T-helper 2 cell (primary cell): ENCODE measurements at regions not wholly inside any gene's neighbourhood (a gene's known extent, or its start where the extent isn't known, plus 50 kb on each side); places are given as distances from the start of the nearest gene placed in this dataset.

Experiments
- DNase-seq, 5 experiments: peaks; one replicate each; pipeline versions ENCODE4 v3.0.0 to v3.0.0-alpha.2; 2012 to 2022

- DNase-seq, result no peak
Observed at GRCh38 chr10:131760416-131761166, 140.2 kb upstream of the PPP2R2D start.

DNA sequence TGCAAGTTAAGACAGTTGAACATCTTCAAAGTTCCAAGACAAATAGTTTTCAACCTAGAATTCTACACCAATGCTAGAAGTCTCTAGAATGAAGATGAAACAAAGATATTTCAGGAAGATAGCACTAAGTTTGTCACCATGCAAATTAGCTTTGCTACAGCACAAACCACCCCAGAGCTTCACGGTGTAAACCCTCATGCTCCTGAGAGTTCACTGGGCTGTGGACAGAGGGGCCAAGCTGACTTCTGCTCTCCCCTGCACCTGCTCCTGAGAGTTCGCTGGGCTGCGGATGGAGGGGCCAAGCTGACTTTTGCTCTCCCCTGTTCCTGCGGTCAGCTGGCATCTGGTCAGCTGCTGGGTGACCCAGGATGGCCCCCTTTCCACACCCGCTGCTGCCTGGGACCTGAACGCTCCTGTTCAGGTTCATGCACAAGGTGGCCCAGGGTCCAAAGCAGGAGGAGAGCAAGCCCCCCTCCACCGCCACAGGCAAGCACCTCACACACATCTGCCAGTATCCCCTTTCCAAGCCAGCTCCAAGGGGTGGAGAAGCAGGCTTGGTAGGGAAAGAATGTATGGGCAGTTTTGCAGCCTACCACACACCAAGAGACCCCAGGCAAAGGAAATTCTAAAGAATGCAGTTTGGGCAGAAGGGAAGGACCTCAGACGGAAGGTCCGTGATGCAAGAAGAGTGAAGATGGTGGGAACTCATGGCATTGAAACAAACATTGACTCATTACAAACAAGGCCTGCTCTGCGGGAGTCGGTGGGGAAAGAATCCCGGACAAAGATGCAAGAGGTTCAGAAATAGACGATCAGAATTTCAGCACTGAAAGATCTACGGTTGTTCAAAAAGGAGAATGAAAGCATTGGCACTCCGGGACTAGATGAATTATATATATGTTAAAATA, 137.8 kb upstream of the PPP2R2D start:
- no peak for DNase-seq

GRCh38 chr10:131764929-131765328, 135.9 kb upstream of the PPP2R2D start:
- no peak for DNase-seq

- DNase-seq, result no peak
Observed at GRCh38 chr10:131766096-131766495, 134.7 kb upstream of the PPP2R2D start.

- DNase-seq, result no peak
Observed at GRCh38 chr10:131767716-131768115, 133.1 kb upstream of the PPP2R2D start.

DNA sequence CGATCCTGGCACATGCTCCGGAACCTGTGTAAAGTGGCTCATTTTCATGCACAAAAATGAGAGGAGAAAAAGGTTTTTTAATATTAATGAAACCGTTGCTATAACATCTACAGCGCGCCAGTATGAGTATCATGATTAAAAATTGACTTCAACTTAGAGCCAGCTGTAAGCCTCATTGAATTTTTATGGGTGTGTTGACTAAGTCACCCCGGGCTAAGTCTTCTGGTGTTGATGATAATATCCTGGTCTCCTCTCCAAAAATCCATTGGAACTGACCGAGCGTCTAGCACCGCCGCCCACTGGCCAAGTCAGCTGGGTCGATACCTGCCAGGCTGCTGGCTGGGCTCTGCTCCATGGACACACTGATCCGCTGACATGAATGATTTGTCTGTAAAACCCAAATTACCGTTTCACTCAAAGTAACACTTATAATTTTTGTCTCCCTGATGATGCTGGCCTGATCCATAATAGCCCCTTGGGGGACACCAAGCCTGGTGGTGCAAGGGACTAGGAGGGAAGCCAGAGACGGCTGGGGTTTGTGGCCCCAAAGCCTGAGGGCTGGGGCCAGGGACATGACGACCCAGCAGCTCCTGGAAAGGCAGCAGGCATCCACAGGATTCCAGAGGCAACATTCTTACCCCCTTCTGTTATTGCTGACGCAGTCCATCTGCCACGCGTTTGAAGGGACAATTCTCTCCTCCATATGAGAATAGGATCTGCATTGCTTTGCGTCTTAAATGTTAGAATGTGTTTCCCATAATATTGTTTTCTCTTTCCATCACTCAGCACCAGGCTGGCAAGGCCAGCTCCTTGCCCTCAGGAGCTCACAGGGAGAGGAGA, 131.0 kb upstream of the PPP2R2D start:
- DNase-seq, result no peak

GRCh38 chr10:131770946-131771633, 129.7 kb upstream of the PPP2R2D start:
- no peak for DNase-seq

- no peak for DNase-seq
Observed at GRCh38 chr10:131771634-131772358, 129.0 kb upstream of the PPP2R2D start.

GRCh38 chr10:131772441-131772840, 128.4 kb upstream of the PPP2R2D start:
- DNase-seq, result no peak

- no peak for DNase-seq
Observed at GRCh38 chr10:131773370-131774343, 127.2 kb upstream of the PPP2R2D start.

- DNase-seq, result no peak
Observed at GRCh38 chr10:131774681-131775085, 126.1 kb upstream of the PPP2R2D start.

DNA sequence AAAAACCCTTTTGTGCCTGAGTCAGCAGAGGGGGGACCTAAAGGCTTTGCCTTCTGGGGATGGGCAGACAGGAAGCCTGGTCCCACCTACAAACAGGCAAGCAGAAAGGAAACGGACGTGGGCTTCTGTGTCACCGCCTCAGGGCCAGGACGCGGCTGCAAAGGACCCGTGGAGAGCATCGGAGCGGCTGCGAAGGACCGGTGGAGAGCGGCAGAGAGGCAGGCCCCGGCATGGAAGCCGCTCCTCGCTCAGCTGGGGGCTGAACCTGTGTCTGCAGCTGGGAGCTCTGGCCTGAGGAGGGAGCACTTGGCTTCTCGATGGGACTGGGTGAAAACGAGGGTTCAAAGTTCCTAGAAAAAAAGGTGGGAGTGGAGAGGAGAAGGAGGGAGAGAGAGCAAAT, 125.4 kb upstream of the PPP2R2D start:
- DNase-seq, result no peak

DNA sequence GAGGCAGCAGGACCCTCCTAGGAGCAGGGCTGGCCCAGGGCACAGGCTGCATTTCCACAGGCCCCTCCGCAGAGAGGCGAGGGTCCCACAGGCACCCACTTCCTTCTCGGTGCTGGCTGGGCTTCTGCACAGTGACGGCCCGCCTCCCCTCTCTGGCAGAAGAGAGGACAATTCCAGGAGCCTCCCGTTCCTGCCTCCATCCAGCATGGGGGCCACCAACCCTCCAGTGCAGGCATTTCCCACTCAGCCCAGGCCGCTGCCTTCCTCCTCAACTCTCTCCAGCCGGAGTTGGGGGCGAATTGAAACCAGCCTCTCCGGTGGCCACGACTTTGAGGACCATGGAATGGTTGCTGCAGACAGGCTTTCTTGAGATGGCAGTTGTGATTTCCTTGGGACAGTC, 125.0 kb upstream of the PPP2R2D start:
- no peak for DNase-seq

DNA sequence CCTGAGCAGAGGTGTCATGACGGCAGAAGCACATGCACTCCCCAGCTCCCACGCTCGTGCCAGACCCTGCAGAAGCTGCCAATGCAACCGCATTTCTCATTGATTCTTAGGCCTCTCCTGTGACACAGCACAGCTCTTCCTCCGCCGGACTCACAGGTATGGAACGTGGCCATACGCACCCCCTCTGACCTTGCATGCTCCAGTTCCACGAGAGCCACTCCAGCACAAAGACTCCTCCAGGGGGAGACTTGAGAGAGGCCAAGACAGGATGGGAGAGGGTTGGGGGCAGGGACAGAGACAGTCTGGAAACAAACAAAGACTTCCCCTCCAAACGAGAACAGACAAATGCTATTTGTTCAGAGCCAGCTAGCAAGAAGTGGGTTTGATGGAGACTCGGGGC, 124.3 kb upstream of the PPP2R2D start:
- DNase-seq, result no peak

DNA sequence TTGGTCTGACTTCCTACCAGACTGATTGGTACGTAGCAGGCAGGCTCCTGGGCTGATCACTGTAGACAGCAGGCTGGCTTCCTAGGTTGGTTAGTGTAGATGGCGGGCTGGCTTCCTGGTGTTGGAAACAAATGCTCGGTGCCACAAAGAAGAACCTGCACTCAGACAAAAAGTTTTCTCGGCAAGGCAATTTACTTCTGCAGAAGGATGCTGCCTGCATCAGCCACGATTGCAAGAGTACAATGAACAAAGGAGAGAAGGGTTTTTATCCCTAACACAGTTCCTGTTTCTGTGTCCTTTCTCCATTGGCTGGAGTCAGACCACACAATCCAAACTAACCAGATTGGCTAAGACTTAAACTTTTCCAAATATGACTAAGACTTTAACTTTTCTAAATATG, 123.6 kb upstream of the PPP2R2D start:
- no peak for DNase-seq

DNA sequence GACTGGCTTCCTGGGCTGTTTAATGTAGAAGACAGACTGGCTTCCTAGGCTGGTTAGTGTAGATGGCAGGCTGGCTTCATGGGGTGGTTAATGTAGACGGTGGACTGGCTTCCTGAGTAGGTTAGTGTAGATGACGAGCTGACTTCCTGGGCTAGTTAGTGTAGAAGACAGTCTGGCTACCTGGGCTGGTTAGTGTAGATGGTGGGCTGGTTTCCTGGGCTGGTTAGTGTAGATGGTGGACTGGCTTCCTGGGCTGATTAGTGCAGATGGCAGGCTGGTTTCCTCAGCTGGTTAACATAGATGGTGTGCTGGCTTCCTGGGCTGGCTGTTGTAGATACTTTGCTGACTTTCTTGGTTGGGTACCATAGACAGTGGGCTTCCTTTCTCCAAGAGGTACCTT, 122.9 kb upstream of the PPP2R2D start:
- DNase-seq, result no peak

GRCh38 chr10:131778385-131778784, 122.4 kb upstream of the PPP2R2D start:
- no peak for DNase-seq

DNA sequence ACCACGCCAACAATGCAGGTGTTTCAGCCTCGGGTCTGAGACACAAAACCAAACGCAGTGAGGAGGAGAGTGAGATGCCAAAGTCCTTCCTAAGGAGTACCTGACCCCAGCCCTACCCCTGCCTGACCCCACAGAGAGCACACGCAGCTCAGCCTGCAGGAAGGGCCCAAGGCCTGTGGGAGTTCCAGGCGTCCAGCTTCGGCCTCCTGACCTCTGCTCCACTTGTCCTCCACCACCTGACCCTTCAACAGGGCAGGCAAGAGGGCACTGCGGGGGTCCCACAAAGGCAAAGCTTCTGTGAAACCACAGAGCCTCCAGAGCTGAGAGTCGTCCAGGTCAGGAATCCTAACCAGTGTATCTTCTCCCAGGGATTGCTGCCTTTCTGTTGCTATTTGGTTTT, 122.0 kb upstream of the PPP2R2D start:
- no peak for DNase-seq

DNA sequence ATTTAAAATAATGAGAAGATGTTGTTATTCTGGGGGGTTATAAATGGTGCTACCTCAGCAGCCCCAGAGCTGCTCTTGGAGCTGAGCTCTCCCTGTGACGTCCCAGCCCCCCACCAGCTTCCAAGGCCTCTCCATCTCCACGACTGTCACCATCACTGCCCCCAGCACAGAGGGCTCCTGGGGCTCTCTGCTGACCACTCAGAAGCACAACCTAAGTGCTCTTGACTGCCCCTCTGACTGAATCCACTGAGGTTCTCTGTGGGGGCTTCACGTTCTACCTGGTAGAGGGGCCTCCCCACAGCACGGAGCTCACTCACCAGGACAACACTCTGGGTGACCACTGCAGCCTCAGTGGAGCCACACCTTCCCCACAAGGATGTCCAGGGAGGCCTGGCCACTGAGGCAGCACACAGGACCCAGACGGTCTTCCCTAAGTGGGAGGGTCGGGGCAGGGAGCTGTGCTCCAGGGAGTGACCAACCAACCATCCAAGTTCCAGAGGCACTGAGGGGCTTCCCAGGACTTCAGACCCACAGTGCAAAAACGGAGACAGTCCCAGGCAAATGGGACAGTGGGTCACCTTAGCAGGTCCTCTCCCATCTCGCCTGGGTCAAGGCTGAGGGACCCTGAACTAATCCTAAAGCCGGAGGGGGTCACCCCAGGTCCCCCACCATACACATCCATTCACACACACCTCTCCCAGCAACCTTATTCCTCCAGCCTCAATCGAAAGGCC, 121.0 kb upstream of the PPP2R2D start:
- no peak for DNase-seq

DNA sequence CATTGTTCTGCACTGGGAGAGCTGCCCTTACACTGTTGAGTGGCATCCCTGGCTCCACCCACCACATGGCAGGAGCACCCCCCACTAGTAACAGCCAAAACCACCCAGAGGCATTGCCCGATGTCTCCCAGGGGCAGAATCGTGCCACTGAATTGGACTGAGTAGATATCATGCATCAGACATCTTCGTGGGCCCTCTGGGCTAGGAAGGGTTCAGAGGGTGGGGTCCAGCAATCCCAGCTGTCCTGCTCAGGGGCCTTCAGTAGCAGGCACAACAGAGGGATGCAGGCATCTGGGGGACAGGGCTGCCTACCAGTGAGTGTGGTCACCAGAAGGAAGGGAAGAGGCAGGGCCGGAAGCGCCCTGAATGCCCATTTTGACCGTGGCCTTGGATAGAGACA, 119.7 kb upstream of the PPP2R2D start:
- no peak for DNase-seq
